Cardiac muscle cell (in vitro differentiated cells and primary cell): ENCODE measurements at regions not wholly inside any gene's neighbourhood (a gene's known extent, or its start where the extent isn't known, plus 50 kb on each side); places are given as distances from the start of the nearest gene placed in this dataset.
"Not testable (repeated sequence)": the region's sequence is repeated elsewhere in the genome, so short reads cannot be mapped to it uniquely, and the experiment has no call there.

Experiments
- DNase-seq, 2 donors: peaks; one replicate each; pipeline versions ENCODE4 v3.0.0 to v3.0.0-alpha.2; 2010 to 2017; ENCODE audit warnings: low read depth in 1 of 2, low spot score in 1 of 2
- H3K27ac ChIP-seq: fragments of 200-600 bp; sonication (generic); 2 replicates; pipeline ENCODE4 v1.5.1; 2016
- H3K27me3 ChIP-seq: fragments of 200-600 bp; sonication (generic); 2 replicates; pipeline ENCODE4 v1.6.0; 2016; ENCODE audit warnings: control low read depth
- H3K36me3 ChIP-seq: fragments of 200-600 bp; sonication (generic); 2 replicates; pipeline ENCODE4 v1.5.1; 2016; ENCODE audit warnings: control low read depth
- H3K4me1 ChIP-seq: fragments of 200-600 bp; sonication (generic); 2 replicates; pipeline ENCODE4 v1.8.1; 2017; ENCODE audit warnings: low read depth, mild to moderate bottlenecking, mixed run types
- H3K4me3 ChIP-seq: fragments of 200-600 bp; sonication (generic); 2 replicates; pipeline ENCODE4 v1.5.1; 2016; ENCODE audit warnings: mild to moderate bottlenecking
- H3K9me3 ChIP-seq: fragments of 200-600 bp; sonication (generic); 2 replicates; pipeline ENCODE4 v1.5.1; 2017; ENCODE audit warnings: low read depth, mild to moderate bottlenecking, control low read depth
- TF ChIP-seq, protein P1 (sequence below): IDR thresholded peaks from 2 replicates; pipeline ENCODE4 v1.5.1; 2012; ENCODE audit warnings: low read depth, mild to moderate bottlenecking, low read length

DNA sequence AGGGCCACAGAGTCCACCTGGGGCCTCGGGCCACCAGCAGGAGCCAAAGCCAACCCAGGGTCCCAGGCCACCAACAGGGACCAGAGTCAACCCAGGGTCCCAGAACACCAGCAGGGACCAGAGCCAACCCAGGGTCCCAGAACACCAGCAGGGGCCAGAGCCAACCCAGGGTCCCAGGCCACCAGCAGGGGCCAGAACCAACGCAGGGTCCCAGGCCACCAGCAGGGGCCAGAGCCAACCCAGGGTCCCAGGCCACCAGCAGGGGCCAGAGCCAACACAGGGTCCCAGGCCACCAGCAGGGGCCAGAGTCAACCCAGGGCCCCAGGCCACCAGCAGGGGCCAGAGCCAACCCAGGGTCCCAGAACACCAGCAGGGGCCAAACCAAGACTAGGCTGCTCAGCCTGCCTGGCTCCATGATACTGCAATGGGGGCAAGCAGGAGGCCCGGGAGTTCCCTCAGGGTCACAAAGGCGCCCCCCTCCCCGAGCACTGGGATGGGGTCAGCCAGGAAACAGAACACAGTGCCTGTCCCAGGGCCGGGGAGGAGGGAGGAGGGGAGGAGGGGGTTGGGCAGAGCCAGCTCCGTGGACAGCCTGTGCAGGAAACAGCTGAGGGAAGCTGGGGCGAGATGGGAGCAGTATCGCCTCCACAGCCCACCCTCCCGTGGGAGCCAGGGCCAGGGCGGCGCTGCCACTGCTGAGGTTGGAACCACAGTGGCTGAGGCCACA is 62.0 kb upstream of the PRR5 start:
- no peak for DNase-seq
- Histone ChIP-seq H3K4me1 (no peaks in the 10 kb centered on the region), H3K27ac (no peak overlapping the region), H3K4me3 (no peak overlapping the region), H3K36me3 (no peaks in the 10 kb centered on the region), H3K9me3 (no peaks in the 10 kb centered on the region), H3K27me3 (no peaks in the 10 kb centered on the region)
- TF ChIP-seq, protein P1, sequence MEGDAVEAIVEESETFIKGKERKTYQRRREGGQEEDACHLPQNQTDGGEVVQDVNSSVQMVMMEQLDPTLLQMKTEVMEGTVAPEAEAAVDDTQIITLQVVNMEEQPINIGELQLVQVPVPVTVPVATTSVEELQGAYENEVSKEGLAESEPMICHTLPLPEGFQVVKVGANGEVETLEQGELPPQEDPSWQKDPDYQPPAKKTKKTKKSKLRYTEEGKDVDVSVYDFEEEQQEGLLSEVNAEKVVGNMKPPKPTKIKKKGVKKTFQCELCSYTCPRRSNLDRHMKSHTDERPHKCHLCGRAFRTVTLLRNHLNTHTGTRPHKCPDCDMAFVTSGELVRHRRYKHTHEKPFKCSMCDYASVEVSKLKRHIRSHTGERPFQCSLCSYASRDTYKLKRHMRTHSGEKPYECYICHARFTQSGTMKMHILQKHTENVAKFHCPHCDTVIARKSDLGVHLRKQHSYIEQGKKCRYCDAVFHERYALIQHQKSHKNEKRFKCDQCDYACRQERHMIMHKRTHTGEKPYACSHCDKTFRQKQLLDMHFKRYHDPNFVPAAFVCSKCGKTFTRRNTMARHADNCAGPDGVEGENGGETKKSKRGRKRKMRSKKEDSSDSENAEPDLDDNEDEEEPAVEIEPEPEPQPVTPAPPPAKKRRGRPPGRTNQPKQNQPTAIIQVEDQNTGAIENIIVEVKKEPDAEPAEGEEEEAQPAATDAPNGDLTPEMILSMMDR: no peak

DNA sequence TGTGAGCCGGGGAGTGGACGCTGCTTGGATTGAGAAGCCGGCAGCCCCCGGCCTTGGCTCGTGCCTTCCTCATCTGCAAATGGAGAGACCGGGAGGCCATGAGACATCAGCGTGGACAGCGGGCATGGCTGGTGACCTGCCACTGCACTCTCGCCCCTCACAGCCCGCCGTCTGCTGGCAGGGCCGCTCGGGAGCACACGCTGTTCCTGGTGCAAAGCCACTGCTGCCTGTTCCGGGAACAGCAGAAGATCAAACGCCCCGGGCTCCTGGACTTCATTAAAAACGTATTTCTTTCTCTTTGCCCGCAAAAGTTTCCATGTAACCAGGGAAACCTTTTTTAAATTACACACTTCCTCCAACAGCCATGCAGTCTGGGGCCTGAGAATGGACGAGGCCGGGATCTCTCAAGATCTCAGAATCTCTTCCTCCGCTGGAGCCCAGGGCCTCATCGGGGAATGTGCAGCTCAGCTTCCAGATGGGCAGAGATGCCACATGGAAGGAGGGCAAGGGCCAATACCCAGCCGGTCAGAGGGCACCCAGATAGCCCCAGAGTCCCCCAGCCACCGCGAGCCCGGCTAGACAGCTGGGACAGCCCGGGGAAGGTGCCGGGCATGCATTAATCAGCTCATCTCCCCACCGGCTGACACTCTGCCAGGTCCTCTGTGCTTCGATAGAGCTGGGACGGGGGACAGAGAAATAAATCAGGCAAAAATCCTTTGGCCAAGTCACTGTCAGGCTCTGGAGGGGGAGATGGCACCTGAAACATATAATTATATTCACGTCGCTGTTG is 62.8 kb upstream of the PRR5 start:
- DNase-seq: peak in 1 of 2 donors; percentile 41
- TF ChIP-seq, protein P1: no peak
- Histone ChIP-seq H3K4me1 (no peaks in the 10 kb centered on the region), H3K9me3 (no peaks in the 10 kb centered on the region), H3K27ac (no peak overlapping the region), H3K4me3 (no peak overlapping the region), H3K36me3 (no peaks in the 10 kb centered on the region), H3K27me3 (no peaks in the 10 kb centered on the region)

DNA sequence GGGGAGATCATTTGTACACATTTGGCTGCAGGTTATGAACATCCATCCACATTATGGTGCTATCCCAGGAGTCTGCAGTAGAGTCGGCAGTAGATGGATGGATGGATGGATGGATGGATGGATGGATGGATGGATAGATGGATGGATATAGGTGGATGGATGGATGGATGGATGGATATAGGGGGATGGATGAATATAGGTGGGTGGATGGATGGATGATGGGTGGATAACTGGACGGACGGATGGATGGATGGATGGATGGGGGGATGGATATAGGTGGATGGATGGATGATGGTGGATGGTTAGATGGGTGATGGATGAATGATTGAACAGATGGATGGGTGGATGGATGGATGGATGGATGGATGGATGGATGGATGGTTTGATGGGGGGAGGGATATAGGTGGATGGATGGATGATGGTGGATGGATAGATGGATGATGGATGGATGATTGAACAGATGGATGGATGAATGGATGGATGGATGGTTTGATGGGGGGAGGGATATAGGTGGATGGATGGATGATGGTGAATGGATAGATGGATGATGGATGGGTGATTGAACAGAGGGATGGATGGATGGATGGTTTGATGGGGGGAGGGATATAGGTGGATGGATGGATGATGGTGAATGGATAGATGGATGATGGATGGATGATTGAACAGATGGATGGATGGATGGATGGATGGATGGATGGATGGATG is 65.3 kb upstream of the PRR5 start:
- H3K4me1 ChIP-seq, H3K4me3 ChIP-seq, H3K36me3 ChIP-seq, DNase-seq, H3K27ac ChIP-seq, H3K27me3 ChIP-seq, H3K9me3 ChIP-seq: not testable (repeated sequence)

DNA sequence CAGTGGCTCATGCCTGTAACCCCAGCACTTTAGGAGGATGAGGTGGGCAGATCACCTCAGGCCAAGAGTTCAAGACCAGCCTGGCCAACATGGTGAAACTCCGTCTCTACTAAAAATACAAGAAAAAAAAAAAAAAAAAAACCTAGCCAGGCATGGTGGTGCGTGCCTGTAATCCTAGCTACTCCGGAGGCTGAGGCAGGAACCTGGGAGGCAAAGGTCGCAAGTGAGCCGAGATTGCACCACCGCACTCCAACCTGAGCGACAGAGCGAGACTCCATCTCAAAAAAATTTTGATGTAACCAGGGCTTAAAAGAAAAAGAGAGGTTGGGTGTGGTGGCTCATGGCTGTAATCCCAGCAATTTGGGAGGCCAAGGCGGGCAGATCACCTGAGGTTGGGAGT is 66.4 kb upstream of the PRR5 start:
- not testable (repeated sequence) for H3K4me3 ChIP-seq, H3K4me1 ChIP-seq, H3K27me3 ChIP-seq, DNase-seq, H3K36me3 ChIP-seq, H3K27ac ChIP-seq, H3K9me3 ChIP-seq

DNA sequence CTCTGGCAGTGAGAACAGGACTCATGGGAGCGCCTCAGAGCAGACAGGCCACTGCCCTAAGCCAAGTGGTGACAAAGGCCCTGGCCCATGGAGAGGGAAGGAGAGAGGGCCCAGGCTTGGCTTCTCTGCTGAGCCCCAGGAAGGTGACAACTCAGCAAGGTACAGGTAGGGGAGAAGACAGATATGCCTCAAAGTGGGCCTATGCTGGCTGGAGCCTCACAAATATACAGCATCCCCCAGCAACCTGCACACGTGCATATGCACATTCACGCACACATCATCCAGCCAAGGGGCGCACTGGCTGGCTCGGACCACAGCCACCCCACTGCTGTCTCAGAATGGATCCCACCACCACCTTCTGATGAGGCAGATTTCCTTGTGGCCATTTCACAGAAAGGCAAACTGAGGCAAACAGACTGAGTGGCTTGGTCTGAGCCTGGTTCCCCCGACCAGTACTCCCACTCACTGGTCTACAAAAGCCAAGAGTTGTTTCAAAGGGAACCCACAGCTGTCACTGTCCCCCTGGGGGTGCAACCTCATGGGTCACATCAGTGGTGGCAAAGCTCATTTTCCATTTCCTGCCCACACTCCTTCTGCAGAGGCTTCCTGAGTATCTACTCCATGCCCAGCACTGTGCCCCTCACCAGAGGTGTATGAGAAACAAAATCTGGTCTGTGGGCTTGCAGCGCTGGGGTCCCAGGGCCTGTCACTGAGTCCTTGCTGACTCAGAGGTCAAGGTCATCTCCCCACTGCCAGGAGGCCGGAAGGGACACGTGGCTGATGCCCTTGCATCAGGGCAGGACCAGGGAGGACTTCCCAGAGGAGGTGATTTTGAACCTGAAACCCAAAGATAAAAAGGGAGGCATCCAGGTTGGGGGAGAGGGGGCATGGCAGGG is 67.3 kb upstream of the PRR5 start:
- Histone ChIP-seq H3K27ac (no peak overlapping the region), H3K4me3 (no peak overlapping the region), H3K27me3 (peaks cover 13% of the 10 kb centered on the region), H3K9me3 (no peaks in the 10 kb centered on the region), H3K4me1 (no peaks in the 10 kb centered on the region), H3K36me3 (no peaks in the 10 kb centered on the region)
- no peak for DNase-seq
- TF ChIP-seq, protein P1: no peak

DNA sequence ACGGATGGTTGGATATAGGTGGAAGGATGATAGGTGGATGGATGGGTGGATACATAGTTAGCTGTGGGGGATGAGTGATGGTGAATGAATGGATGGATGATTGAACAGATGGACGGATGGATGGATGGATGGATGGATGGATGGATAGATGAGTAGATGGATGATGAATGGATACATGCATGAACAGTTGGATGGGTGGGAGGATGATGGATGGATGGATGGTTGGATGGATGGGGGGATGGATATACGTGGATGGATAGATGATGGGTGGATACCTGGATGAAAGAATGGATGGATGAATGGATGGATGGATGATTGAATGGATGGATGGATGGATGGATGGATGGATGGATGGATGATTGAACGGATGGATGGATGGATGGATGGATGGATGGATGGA is 68.4 kb upstream of the PRR5 start:
- H3K9me3 ChIP-seq: no peaks in the 10 kb centered on the region
- TF ChIP-seq, protein P1: no peak
- H3K4me1 ChIP-seq: no peaks in the 10 kb centered on the region
- H3K4me3 ChIP-seq: no peak overlapping the region
- no peaks in the 10 kb centered on the region for H3K36me3 ChIP-seq
- H3K27ac ChIP-seq: no peak overlapping the region
- DNase-seq: no peak
- H3K27me3 ChIP-seq: peaks cover 17% of the 10 kb centered on the region
